ENCODE measurements at regions not wholly inside any gene's neighbourhood (a gene's known extent, or its start where the extent isn't known, plus 50 kb on each side); places are given as distances from the start of the nearest gene placed in this dataset.

GRCh38 chr16:26665166-26665939, 401.4 kb upstream of the C16orf82 start:
- Histone ChIP-seq H3K4me3 (no peak overlapping the region), H3K27ac (no peak overlapping the region), H3K4me1 (no peaks in the 10 kb centered on the region), H3K9me3 (no peaks in the 10 kb centered on the region), H3K36me3 (no peaks in the 10 kb centered on the region), H3K27me3 (no peaks in the 10 kb centered on the region)
- intact Hi-C loops (cut with DNase I): no loop called here
- TF ChIP-seq EP300 (IDR thresholded peaks at IDR 0.05) (no peak), POLR2AphosphoS5 (IDR thresholded peaks at IDR 0.05) (no peak), POLR2A (IDR thresholded peaks at IDR 0.05) (no peak), CTCF (IDR thresholded peaks at IDR 0.05) (no peak)
- DNase-seq: no peak
- WGBS, 2 donors: 62 to 66% methylated on average over 13 of the region's 13 CpGs

- 60 to 71% methylated on average over 2 of the region's 2 CpGs for WGBS, 2 donors
- intact Hi-C loops (cut with DNase I): no loop called here
- Histone ChIP-seq H3K27me3 (no peaks in the 10 kb centered on the region), H3K36me3 (no peaks in the 10 kb centered on the region), H3K9me3 (no peaks in the 10 kb centered on the region), H3K27ac (no peak overlapping the region), H3K4me1 (no peaks in the 10 kb centered on the region), H3K4me3 (no peak overlapping the region)
- TF ChIP-seq CTCF (IDR thresholded peaks at IDR 0.05) (no peak), POLR2AphosphoS5 (IDR thresholded peaks at IDR 0.05) (no peak), EP300 (IDR thresholded peaks at IDR 0.05) (no peak), POLR2A (IDR thresholded peaks at IDR 0.05) (no peak)
- no peak for DNase-seq
Observed at GRCh38 chr16:26666486-26666885, 400.2 kb upstream of the C16orf82 start.

- H3K9me3 ChIP-seq: no peaks in the 10 kb centered on the region
- no peak overlapping the region for H3K4me3 ChIP-seq
- no peaks in the 10 kb centered on the region for H3K27me3 ChIP-seq
- H3K4me1 ChIP-seq: no peaks in the 10 kb centered on the region
- no peak for TF ChIP-seq POLR2A (IDR thresholded peaks at IDR 0.05)
- no peak for TF ChIP-seq POLR2AphosphoS5 (IDR thresholded peaks at IDR 0.05)
- no peak for TF ChIP-seq EP300 (IDR thresholded peaks at IDR 0.05)
- no peak for TF ChIP-seq CTCF (IDR thresholded peaks at IDR 0.05)
- WGBS, 2 donors: 68 to 71% methylated on average over 12 of the region's 12 CpGs
- no peak for DNase-seq
- no peak overlapping the region for H3K27ac ChIP-seq
- intact Hi-C loops (cut with DNase I): no loop called here
- no peaks in the 10 kb centered on the region for H3K36me3 ChIP-seq
Observed at GRCh38 chr16:26667307-26667706, 399.4 kb upstream of the C16orf82 start.

- H3K4me3 ChIP-seq: no peak overlapping the region
- no peaks in the 10 kb centered on the region for H3K36me3 ChIP-seq
- DNase-seq: no peak
- 53 to 57% methylated on average over 8 of the region's 8 CpGs for WGBS, 2 donors
- intact Hi-C loops (cut with DNase I): no loop called here
- no peak overlapping the region for H3K27ac ChIP-seq
- TF ChIP-seq CTCF (IDR thresholded peaks at IDR 0.05) (no peak), POLR2AphosphoS5 (IDR thresholded peaks at IDR 0.05) (no peak), EP300 (IDR thresholded peaks at IDR 0.05) (no peak), POLR2A (IDR thresholded peaks at IDR 0.05) (no peak)
- no peaks in the 10 kb centered on the region for H3K4me1 ChIP-seq
- no peaks in the 10 kb centered on the region for H3K9me3 ChIP-seq
- H3K27me3 ChIP-seq: no peaks in the 10 kb centered on the region
Observed at GRCh38 chr16:26668026-26668425, 398.7 kb upstream of the C16orf82 start.

GRCh38 chr16:26672206-26672605, 394.5 kb upstream of the C16orf82 start:
- intact Hi-C loops (cut with DNase I): loop anchor here (10.0 kb wide), 1 partner anchor 63 kb away; no protein-coding TSS in a partner anchor
- DNase-seq: no peak
- H3K4me3 ChIP-seq: no peak overlapping the region
- no peaks in the 10 kb centered on the region for H3K27me3 ChIP-seq
- no peaks in the 10 kb centered on the region for H3K36me3 ChIP-seq
- 51 to 69% methylated on average over 6 of the region's 6 CpGs for WGBS, 2 donors
- TF ChIP-seq EP300 (IDR thresholded peaks at IDR 0.05): no peak
- TF ChIP-seq POLR2A (IDR thresholded peaks at IDR 0.05): no peak
- no peak for TF ChIP-seq CTCF (IDR thresholded peaks at IDR 0.05)
- TF ChIP-seq POLR2AphosphoS5 (IDR thresholded peaks at IDR 0.05): no peak
- no peak overlapping the region for H3K27ac ChIP-seq
- no peaks in the 10 kb centered on the region for H3K9me3 ChIP-seq
- no peaks in the 10 kb centered on the region for H3K4me1 ChIP-seq
